Astrocyte of the spinal cord (primary cell): ENCODE measurements at regions not wholly inside any gene's neighbourhood (a gene's known extent, or its start where the extent isn't known, plus 50 kb on each side); places are given as distances from the start of the nearest gene placed in this dataset.

ENCODE experiments used
- DNase-seq: peaks from one replicate; pipeline ENCODE4 v3.0.0; 2011; ENCODE audit warnings: low read depth, low spot score
- H3K4me3 ChIP-seq: 2 replicates; pipeline ENCODE4 v1.5.1; 2011; ENCODE audit warnings: low read depth, mild to moderate bottlenecking, low read length, moderate library complexity
- CTCF ChIP-seq: IDR thresholded peaks from 2 replicates; pipeline ENCODE4 v1.5.1; 2012; ENCODE audit warnings: low read depth, mild to moderate bottlenecking, low read length, inconsistent platforms
- in situ Hi-C: cut with HindIII; loops from 2 replicates; pipeline ENCODE4 v1.10.0; 2017; ENCODE audit warnings: low sequenced_read_pairs

DNA sequence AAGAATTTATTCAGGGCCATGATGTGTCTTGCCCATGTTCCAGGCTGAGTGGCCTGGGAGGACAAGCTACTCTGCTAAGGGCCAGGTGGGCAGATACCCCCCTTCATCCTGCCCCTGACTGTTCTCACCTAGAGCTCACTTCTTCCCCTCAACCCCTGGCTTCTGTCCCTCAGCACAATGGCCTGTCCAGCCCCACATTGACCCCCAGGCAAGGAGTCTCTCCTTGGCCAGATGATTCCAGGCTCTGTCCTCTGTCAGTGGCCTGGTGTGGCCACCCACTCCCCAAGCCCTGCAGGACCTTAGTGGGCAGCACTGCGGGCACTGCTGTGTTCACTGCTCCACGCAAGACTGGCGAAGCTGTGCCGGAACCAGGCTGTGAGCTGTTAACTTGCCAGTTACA, 460.0 kb downstream of the MATN1 start:
- in situ Hi-C loops, result no loop called here
- TF ChIP-seq CTCF, result no peak
- H3K4me3 ChIP-seq, result no peak overlapping the region
- DNase-seq, result no peak

- H3K4me3 ChIP-seq, result no peak overlapping the region
- DNase-seq, result no peak
- no peak for TF ChIP-seq CTCF
- in situ Hi-C loops, result no loop called here
Observed at GRCh38 chr1:30262158-30262557, 461.2 kb downstream of the MATN1 start.

DNA sequence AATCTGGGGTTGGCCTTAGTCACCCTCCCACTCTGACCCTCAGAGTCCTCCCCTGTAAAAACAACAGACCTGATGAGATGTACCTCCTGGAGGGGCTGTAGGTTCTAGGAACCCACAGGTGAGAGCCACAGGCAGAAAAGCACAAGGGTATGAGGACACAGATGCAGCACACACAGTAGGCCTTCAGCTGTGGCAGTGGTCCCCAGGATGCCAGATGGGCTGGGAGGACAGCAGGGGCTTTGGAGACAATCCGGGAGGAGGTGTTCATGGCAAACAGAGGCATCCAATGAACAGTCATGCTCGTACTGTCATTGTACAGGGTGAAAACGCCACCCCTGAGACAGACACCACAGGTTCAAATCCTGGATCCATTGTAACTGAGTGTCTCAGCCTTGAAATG, 463.1 kb downstream of the MATN1 start:
- no peak overlapping the region for H3K4me3 ChIP-seq
- no peak for DNase-seq
- no peak for TF ChIP-seq CTCF
- in situ Hi-C loops, result no loop called here

GRCh38 chr1:30259631-30260030, 463.8 kb downstream of the MATN1 start:
- H3K4me3 ChIP-seq, result no peak overlapping the region
- DNase-seq, result no peak
- TF ChIP-seq CTCF, result no peak
- in situ Hi-C loops, result no loop called here

DNA sequence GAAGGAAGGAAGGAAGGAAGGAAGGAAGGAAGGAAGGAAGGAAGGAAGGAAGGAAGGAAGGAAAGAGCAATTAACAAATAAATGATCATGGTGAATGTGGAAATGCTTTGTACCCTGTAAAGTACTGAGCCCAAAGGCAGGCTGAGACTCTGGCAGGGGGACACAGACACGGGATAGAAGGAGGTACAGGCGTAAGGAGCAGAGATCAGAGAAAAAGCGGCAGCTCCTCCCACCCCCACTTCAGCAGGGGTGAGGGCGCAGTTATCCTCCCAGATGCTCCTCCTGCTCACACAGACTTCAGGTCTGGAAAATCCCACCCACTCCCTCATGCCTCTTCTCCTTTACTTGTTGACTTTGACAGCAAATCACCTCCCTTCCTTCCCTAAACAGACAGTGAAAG, 464.5 kb downstream of the MATN1 start:
- DNase-seq, result no peak

GRCh38 chr1:30258471-30258870, 464.9 kb downstream of the MATN1 start:
- in situ Hi-C loops, result no loop called here
- TF ChIP-seq CTCF, result no peak
- no peak overlapping the region for H3K4me3 ChIP-seq
- no peak for DNase-seq

More for the DNA sequence above, 464.5 kb downstream of the MATN1 start:
- H3K4me3 ChIP-seq, result no peak overlapping the region
- in situ Hi-C loops, result no loop called here
- TF ChIP-seq CTCF, result no peak
